ENCODE measurements at regions not wholly inside any gene's neighbourhood (a gene's known extent, or its start where the extent isn't known, plus 50 kb on each side); places are given as distances from the start of the nearest gene placed in this dataset.

DNA sequence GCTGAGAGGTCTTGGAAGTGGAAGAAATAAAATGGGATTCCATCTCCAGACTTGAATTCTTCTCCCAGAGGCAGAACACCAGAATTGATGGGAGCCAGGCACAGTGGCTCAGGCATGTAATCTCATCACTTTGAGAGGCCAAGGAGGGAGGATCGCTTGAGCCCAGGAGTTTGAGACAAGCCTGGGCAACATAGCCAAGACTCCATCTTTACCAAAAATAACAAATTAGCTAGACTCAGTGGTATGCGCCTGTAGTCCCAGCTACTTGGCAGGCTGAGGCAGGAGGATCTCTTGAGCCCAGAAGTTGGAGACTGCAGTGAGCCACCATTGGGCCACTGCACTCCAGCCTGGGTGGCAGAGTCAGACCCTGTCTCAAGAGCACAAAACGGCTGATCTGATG, 144.3 kb downstream of the C1D start:
- H3K9ac ChIP-seq (ENCODE audit: insufficient read depth, low read depth, low read length), result no peak overlapping the region
- in situ Hi-C loops (cut with HindIII; ENCODE audit: extremely low pct_ligation_motif_present, low pct_unique_long_range_greater_than_20kb), result no loop called here
- CTCF ChIA-PET (ENCODE audit: low intra/inter-chr PET ratio, low total read pairs), result no interaction called here
- DNase-seq (ENCODE audit: low spot score), result no peak
- no peaks in the 10 kb centered on the region for H3K9me3 ChIP-seq (ENCODE audit: low read length)
- FAIRE-seq, result no peak
- no peaks in the 10 kb centered on the region for H4K20me1 ChIP-seq (ENCODE audit: insufficient read depth, low read length)
- no peak overlapping the region for H3K4me2 ChIP-seq (ENCODE audit: low read depth, low read length)
- H3K27me3 ChIP-seq (ENCODE audit: control insufficient read depth in 1 of 2, insufficient read depth in 2 of 2, low read length in 2 of 2), result 0 out of 5 replicates have a peak, but pooled peaks cover 0 to 7% of the 10 kb centered on the region in 2 experiments
- no peaks in the 10 kb centered on the region for H3K36me3 ChIP-seq (replicated peaks in 1 of 2; ENCODE audit: control insufficient read depth in 1 of 2, insufficient read depth in 2 of 2, low read length in 2 of 2)
- BruUV-seq (replicated peaks), result no TSS peak
- no peaks in the 10 kb centered on the region for H3K4me1 ChIP-seq (ENCODE audit: insufficient read depth, low read length)
- no peak overlapping the region for H3K4me3 ChIP-seq (replicated peaks in 1 of 3; ENCODE audit: insufficient read depth in 1 of 3, low read depth in 2 of 3, low read length in 3 of 3)
- 55% methylated on average over 2 of the region's 3 CpGs for WGBS (ENCODE audit: low lambda C conversion rate)
- no peak for ATAC-seq
- H2AFZ ChIP-seq (ENCODE audit: low read length), result no peak overlapping the region
- H3K27ac ChIP-seq (ENCODE audit: extremely low read length, insufficient read depth, low read length), result no peak overlapping the region
- intact Hi-C loops (cut with micrococcal nuclease; ENCODE audit: unreplicated experiment), result no loop called here
- POLR2A ChIA-PET, result no interaction called here
- no peaks in the 10 kb centered on the region for H3K79me2 ChIP-seq (ENCODE audit: insufficient read depth, low read length)
- no peak for TF ChIP-seq ARHGAP35 (CRISPR knock-in tag; IDR thresholded peaks at IDR 0.05; ENCODE audit: borderline replicate concordance)
- no peak for TF ChIP-seq KDM3A (CRISPR knock-in tag; IDR thresholded peaks at IDR 0.05; ENCODE audit: low read depth)
- TF ChIP-seq HOXA9 (CRISPR knock-in tag; IDR thresholded peaks at IDR 0.05; ENCODE audit: borderline replicate concordance), result no peak
- TF ChIP-seq ZXDC (CRISPR knock-in tag; IDR thresholded peaks at IDR 0.05), result no peak
- TF ChIP-seq ZNF331 (CRISPR knock-in tag; IDR thresholded peaks at IDR 0.05), result no peak
- no peak for TF ChIP-seq PRDM4 (CRISPR knock-in tag; IDR thresholded peaks at IDR 0.05; ENCODE audit: borderline replicate concordance)
- TF ChIP-seq PPARG (CRISPR knock-in tag; conservative IDR thresholded peaks at IDR 0.05), result no peak
- no peak for TF ChIP-seq FOXM1 (CRISPR knock-in tag; IDR thresholded peaks at IDR 0.05)
- no peak for TF ChIP-seq TBL1XR1 (IDR thresholded peaks at IDR 0.05; ENCODE audit: borderline replicate concordance, low read length, partially characterized antibody)
- no peak for TF ChIP-seq ZNF512B (CRISPR knock-in tag; IDR thresholded peaks at IDR 0.05; ENCODE audit: borderline replicate concordance)
- TF ChIP-seq, protein P1, sequence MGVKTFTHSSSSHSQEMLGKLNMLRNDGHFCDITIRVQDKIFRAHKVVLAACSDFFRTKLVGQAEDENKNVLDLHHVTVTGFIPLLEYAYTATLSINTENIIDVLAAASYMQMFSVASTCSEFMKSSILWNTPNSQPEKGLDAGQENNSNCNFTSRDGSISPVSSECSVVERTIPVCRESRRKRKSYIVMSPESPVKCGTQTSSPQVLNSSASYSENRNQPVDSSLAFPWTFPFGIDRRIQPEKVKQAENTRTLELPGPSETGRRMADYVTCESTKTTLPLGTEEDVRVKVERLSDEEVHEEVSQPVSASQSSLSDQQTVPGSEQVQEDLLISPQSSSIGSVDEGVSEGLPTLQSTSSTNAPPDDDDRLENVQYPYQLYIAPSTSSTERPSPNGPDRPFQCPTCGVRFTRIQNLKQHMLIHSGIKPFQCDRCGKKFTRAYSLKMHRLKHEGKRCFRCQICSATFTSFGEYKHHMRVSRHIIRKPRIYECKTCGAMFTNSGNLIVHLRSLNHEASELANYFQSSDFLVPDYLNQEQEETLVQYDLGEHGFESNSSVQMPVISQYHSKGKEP (CRISPR knock-in tag; IDR thresholded peaks at IDR 0.05), result no peak
- TF ChIP-seq, protein P2, sequence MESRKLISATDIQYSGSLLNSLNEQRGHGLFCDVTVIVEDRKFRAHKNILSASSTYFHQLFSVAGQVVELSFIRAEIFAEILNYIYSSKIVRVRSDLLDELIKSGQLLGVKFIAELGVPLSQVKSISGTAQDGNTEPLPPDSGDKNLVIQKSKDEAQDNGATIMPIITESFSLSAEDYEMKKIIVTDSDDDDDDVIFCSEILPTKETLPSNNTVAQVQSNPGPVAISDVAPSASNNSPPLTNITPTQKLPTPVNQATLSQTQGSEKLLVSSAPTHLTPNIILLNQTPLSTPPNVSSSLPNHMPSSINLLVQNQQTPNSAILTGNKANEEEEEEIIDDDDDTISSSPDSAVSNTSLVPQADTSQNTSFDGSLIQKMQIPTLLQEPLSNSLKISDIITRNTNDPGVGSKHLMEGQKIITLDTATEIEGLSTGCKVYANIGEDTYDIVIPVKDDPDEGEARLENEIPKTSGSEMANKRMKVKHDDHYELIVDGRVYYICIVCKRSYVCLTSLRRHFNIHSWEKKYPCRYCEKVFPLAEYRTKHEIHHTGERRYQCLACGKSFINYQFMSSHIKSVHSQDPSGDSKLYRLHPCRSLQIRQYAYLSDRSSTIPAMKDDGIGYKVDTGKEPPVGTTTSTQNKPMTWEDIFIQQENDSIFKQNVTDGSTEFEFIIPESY (CRISPR knock-in tag; IDR thresholded peaks at IDR 0.05), result no peak
- no peak for TF ChIP-seq ZNF549 (CRISPR knock-in tag; IDR thresholded peaks at IDR 0.05)
- no peak for TF ChIP-seq ZNF441 (CRISPR knock-in tag; IDR thresholded peaks at IDR 0.05; ENCODE audit: borderline replicate concordance)
